WTC11 (cell line): ENCODE measurements at regions not wholly inside any gene's neighbourhood (a gene's known extent, or its start where the extent isn't known, plus 50 kb on each side); places are given as distances from the start of the nearest gene placed in this dataset.

Experiments
- CTCF ChIP-seq: fragments of 200-600 bp; IDR thresholded peaks from 2 replicates; pipeline ENCODE4 v1.8.0; 2022; ENCODE audit warnings: antibody characterized with exemption
- OVOL2 ChIP-seq: fragments of 250-450 bp; sonication (Bioruptor Pico); IDR thresholded peaks from 2 replicates; pipeline ENCODE4 v1.9.0; 2021; ENCODE audit warnings: mild to moderate bottlenecking, borderline replicate concordance
- PRDM15 ChIP-seq: sonication (generic); formaldehyde crosslinking; IDR thresholded peaks from 2 replicates; pipeline ENCODE4 v1.8.0; 2022; ENCODE audit warnings: missing genetic modification reagents
- USF2 ChIP-seq: sonication (generic); formaldehyde crosslinking; IDR thresholded peaks from 2 replicates; pipeline ENCODE4 v1.8.1; 2023; ENCODE audit warnings: mild to moderate bottlenecking, missing genetic modification reagents, moderate library complexity
- ZNF219 ChIP-seq: sonication (generic); formaldehyde crosslinking; IDR thresholded peaks from 2 replicates; pipeline ENCODE4 v1.8.0; 2023; ENCODE audit warnings: missing genetic modification reagents, mild to moderate bottlenecking, borderline replicate concordance

GRCh38 chr13:28579322-28579721 is 79.6 kb upstream of the POMP start:
- TF ChIP-seq PRDM15 (no peak), OVOL2 (no peak), CTCF (no peak), ZNF219 (CRISPR knock-in tag) (no peak), USF2 (CRISPR knock-in tag) (no peak)
